DMS114 treated with DMSO at 0.1 percent for 48 hours (cell line): ENCODE measurements at regions not wholly inside any gene's neighbourhood (a gene's known extent, or its start where the extent isn't known, plus 50 kb on each side); places are given as distances from the start of the nearest gene placed in this dataset.
"Not testable (repeated sequence)": the region's sequence is repeated elsewhere in the genome, so short reads cannot be mapped to it uniquely, and the experiment has no call there.

ENCODE experiments used
- DNase-seq: peaks from one replicate; lab custom pipeline; 2025; ENCODE audit not compliant: unreplicated experiment; lab: John Stamatoyannopoulos, UW

DNA sequence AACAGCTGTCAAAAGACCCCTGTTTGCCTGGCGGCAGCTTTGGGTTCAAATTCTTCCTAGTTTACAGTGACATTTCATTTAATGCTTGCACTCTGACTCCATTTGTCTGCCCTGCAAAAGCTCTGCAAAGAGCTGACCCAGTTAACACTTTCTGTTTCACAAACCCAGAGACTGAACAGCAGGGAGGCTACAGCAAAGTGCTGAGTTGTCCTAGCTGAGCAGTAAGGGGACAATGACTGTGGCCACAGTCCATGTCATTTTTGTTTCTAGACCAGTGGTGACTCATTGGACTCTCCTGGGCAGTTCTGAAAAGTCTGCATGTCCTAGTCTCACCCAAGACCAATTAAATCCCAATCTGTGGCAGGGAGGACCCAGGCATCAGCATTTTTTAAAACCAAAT is 994.8 kb upstream of the WWC1 start:
- DNase-seq, result no peak

DNA sequence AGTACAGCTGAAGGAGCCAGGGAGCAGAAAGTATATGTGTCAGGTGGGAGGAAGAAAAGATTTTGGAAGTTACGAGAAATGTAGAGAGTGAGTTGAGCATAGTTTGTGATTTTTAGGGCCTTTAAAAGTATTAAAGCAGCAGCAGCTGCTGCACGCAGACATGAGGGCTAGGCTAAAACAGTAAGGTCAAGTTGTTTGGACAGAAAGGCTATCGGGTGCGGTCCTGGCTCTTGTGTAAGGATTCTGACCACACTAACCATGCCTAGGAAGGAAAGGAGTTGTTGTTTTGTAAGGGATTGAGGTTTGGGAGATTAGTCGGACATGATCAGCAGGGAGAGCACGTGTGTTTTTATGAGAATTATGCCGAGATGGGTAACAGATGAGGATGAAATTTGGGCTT is 991.6 kb upstream of the WWC1 start:
- DNase-seq, result not testable (repeated sequence)

GRCh38 chr5:167303582-167303981 is 987.9 kb upstream of the WWC1 start:
- no peak for DNase-seq

DNA sequence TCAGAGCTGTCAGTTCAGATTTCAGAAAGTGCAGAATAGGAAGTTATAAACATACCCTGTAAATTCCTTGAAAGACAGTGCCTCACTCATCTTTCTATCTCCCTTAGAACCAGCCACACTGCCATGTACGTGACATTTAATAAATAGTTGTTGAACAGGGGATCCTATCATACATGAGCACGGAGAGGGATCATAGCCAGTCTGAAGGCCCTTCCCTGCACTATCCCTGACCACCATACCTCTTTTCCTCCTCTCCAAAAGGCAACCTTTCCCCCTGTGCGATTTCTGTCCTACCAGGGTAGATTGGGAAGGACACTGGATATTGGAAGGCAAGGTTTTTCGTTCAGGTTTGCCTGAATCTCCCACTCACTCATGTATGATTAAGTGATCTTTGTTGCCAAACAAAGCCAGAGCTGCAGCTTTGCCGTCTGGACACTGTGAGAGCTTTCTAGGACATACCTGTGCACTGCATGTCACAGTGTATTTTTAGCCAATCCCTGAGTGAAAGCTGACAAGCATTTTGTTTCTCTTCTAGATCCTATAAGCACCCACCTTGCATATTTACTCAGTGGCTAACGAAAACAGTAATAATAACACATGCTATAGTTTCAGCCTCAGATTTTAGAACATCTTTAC is 986.5 kb upstream of the WWC1 start:
- DNase-seq, result no peak

DNA sequence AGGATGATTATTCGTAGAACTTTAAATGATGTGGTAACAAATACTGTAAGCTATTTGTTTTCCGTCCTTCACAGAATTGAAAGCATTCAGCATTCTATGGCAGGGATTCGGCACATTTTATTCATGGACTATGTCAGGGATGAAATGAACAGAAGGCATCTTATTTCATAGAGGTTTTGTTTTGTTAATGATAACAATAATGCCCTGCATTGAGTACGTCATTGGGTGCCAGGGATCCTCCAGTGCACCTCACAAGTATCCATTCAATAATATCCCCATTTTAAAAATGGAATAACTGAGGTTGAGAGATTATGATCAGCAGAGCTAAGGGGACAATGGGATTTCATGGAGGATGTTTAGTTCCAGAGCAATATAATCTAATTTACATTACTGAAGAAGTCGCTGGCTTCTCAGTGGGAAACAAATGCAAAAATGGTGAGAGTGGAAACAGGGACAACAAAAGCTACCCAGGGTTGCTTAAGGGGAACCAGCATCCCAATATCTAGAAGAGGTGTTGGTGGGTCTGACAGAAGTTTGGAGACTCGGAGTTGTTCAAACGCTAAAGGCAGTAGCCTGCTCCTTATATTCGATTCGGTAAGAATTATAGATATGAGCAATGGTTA is 985.7 kb upstream of the WWC1 start:
- no peak for DNase-seq

DNA sequence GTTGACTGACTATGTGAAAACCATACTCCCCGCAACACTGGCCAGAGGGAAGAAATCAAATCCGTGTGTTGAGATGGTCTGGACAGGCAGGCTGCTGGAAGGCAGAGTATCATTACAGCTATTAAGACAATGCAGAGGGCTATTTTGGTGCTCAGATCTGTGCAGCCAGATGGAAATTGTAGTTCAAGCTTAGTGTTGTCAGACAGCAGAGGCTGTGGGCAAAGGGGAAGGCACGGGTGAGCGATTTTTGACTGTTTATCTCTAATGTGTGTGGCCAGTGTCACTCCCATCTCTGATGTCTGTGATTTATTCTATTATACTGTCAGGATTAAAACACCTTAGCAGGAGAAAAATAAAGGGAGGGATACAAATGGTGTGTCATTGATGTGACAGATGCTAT is 984.4 kb upstream of the WWC1 start:
- no peak for DNase-seq

GRCh38 chr5:167308466-167308865 is 983.0 kb upstream of the WWC1 start:
- no peak for DNase-seq

GRCh38 chr5:167309941-167310517 is 981.4 kb upstream of the WWC1 start:
- no peak for DNase-seq

GRCh38 chr5:167311340-167311739 is 980.1 kb upstream of the WWC1 start:
- no peak for DNase-seq

DNA sequence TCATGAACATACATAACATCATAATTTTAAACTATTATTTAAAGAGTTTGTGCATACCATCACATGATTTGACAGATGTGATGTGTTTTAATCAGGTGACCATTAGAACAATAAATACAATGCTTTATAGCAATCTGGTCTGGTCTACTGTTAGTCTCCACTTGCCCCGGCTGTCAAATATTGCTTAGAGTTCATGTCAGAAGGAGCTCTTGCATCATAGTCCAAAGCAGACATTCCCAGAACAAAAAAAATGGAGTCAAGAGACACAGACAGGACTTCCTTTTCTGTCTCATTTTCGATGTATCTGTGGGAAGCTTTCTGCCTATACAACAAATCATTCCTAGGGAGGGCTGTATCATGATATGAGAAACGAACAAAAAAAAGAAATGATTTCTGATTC is 979.2 kb upstream of the WWC1 start:
- no peak for DNase-seq

- no peak for DNase-seq
Observed at GRCh38 chr5:167315762-167316161, 975.7 kb upstream of the WWC1 start.

GRCh38 chr5:167317884-167318283 is 973.6 kb upstream of the WWC1 start:
- DNase-seq, result no peak

DNA sequence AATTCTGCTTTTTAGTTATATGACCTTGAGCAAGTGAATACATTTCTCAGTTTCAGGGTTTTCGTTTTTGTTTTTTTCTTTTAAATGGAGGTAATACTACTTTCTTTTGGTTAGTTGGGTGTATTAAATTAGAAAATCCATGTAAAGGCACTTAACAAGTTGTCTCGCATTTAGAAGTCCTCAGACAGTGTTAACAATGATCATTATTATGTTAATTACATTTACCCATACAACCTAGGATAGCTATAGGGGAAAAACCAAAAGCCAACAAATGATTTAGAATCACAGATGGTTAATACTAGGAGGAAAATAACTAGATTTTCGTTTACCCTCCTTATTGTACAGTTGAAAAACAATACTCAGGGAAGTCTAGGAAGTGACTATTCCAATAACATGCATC is 972.2 kb upstream of the WWC1 start:
- DNase-seq, result no peak

GRCh38 chr5:167320019-167320418 is 971.4 kb upstream of the WWC1 start:
- DNase-seq, result no peak

DNA sequence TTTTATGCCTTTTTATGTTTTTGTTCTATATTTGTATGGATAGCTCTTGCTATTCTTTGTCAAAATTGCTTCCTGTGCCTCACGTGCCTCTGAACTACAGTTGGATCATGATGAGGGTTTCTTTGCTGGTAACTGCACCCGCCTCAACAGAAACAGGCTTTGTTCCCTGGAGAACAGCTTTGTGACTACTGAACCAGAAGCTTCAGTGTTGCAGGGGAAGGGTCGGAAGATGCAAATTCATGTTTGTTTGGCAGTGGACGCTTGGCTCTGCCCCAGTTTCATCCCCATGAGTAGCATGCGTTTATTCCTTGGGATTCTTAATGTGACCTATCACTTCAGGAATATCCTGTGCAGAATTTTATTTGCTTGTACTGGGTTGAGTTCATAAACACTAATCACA is 959.1 kb upstream of the WWC1 start:
- DNase-seq, result no peak

DNA sequence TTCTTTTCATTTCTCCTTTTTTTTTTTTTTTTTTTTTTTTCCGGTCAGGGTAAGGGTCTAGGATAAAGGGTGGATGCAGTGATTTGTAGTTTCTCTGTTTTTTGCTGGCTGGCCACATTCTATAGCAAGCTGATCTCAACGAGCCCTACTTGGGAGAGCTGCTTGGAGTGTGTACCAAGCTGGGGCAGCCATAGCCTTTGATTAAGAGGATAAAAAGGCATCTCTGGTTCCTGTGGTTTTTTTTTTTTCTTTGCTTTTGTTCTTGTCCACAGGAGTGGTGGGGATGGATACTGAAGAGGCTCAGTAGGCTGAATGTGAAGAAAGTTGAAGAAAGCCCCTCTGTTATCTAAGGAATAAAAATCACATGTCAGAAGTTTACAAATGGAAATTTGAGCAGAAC is 955.3 kb upstream of the WWC1 start:
- no peak for DNase-seq

DNA sequence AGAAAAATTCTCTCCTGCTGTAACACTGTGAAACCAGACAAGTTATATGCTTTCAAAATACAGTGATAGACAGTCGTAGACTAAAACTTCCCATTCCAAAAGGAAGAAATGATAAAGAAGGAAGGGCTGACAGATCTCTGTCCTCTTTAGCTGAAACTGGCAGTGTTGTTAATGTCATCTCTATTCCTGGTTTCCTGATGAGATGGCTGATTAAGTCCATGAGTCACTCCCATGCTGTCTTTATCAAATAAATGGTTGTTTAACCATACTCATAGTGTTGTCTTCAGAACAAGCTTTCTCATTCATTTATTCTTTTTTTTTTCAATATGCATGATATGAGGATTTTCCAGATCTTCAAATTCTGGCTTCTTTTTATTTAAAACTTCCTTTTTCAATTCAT is 952.2 kb upstream of the WWC1 start:
- no peak for DNase-seq

DNA sequence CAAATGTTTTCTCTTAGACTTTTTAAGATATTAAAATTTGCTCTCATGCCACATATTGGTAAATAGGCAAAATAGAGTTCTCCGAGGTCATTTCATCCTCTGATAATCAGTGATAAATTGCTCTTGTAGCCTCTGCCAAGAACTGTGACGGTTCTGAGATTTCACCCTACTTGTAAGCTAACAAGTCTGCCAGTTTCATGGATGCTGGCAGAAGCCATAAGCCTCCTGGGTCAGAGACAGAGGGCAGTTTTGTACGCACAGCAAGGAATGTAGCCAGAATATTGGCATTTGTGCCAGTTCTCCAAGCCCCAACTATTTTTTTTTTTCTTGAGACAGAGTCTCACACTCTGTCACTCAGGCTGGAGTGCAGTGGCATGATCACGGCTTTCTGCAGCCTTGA is 945.0 kb upstream of the WWC1 start:
- DNase-seq, result no peak

- no peak for DNase-seq
Observed at GRCh38 chr5:167348251-167348926, 943.1 kb upstream of the WWC1 start.

DNA sequence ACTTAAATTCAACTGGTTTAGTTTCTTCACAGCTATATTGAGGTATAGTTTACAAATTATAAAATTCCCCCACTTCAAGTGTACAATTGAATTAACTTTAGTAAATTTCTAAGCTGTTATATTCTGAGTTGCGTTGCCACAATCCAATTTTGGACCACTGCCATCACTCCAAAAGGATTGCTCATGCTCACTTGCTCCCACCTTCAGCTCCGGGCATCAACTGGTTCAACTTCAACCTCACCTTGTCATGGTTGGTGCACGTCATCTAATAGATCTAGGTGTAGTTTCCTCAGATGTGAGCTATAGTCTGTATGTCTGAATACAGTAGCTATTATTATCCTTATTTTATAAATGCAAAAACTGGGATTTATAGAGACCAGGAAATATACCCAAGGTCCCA is 942.5 kb upstream of the WWC1 start:
- DNase-seq, result no peak

DNA sequence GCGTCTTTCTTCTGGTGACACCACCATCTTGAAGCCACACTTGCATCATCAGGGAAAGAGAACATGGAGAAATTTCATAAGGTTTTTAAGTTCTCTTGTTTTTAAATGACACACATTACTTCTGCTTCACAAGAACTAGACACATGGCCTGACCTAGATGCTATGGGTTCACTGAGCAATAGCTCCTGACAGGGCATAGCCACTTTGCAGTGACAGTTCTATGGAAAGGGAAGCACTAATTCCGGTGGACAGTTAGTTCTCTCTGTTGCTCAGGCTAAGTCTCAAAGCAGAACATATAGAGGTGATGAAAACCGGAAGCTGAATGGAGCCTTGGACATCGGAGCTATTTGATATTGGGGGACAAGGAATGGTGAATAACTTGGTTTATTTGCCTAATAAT is 940.1 kb upstream of the WWC1 start:
- DNase-seq, result no peak

DNA sequence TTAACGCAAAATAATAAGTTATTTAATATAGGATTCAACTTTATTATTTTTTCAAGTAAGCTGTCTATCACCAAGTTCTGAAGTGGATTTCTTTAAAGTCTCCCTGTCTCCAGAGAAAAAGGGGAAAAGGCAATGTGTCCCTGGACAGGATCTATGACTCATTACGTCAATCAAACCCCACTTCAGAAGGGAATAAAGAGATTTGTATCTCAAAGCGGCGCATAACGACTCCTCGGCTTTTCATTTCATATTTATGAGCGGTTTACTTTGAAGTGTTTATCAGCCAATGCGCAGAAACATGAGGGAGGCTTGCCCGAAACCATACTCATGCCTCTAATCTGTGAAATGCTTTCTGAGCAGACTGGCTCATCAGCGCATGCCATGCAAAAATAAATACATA is 938.6 kb upstream of the WWC1 start:
- DNase-seq, result no peak
